HepG2 (cell line): ENCODE measurements at regions not wholly inside any gene's neighbourhood (a gene's known extent, or its start where the extent isn't known, plus 50 kb on each side); places are given as distances from the start of the nearest gene placed in this dataset.

Experiments
- ATAC-seq: fragments of 200-7000 bp; cut with Tn5 transposase; 3 replicates; pipeline ENCODE4 v1.9.1; 2020; ENCODE audit warnings: mild to moderate bottlenecking, moderate library complexity
- BruUV-seq: library from RNA; stranded (reverse); fragments of 400-500 nt; replicated peaks from 2 replicates; lab custom pipeline; 2021; lab: Mats Ljungman, UMichigan
- CTCF ChIA-PET: fragments of 300-600 bp; formaldehyde crosslinking; extraction: SDS; loops from one replicate; lab custom pipeline; 2021; ENCODE audit warnings: low total read pairs, inconsistent platforms, low intra/inter-chr PET ratio; lab: Yijun Ruan, JAX
- POLR2A ChIA-PET: fragments of 350-600 bp; sonication (Branson Sonifier 250); formaldehyde crosslinking; loops from one replicate; lab custom pipeline; 2020; ENCODE audit warnings: antibody characterized with exemption, inconsistent platforms; lab: Yijun Ruan, JAX
- DNase-seq: peaks from one replicate; pipeline ENCODE4 v3.0.0-alpha.2; 2015; ENCODE audit warnings: low spot score
- FAIRE-seq: peaks from 3 replicates; lab custom pipeline; 2011; peaks lifted over from hg19 to GRCh38; lab: Jason Lieb, UNC
- H2AFZ ChIP-seq: one replicate; pipeline ENCODE4 v1.6.1; 2011; ENCODE audit warnings: low read length, inconsistent platforms
- H3K27ac ChIP-seq: fragments of 300-600 bp; 3 replicates; pipeline ENCODE4 v1.8.0; 2011; ENCODE audit warnings: mixed run types, mild to moderate bottlenecking, mixed read lengths, low read length, inconsistent platforms; ENCODE audit not compliant: insufficient read depth; ENCODE audit errors: extremely low read length
- H3K27me3 ChIP-seq, 2 experiments: fragments of 200-600 bp in 1 of 2; 2 replicates in 1 of 2; 3 replicates in 1 of 2; pipeline versions ENCODE4 v1.6.0 to v1.8.0; 2011; ENCODE audit warnings: low read length in 2 of 2, mild to moderate bottlenecking in 2 of 2, moderate library complexity in 2 of 2, inconsistent platforms in 1 of 2; ENCODE audit not compliant: insufficient read depth in 2 of 2, control insufficient read depth in 1 of 2
- H3K36me3 ChIP-seq, 2 experiments: fragments of 200-600 bp in 1 of 2; replicated peaks in 1 of 2; 2 replicates in 1 of 2; 3 replicates in 1 of 2; pipeline versions ENCODE4 v1.5.1 to v1.8.0; 2011; ENCODE audit warnings: low read length in 2 of 2, inconsistent platforms in 1 of 2; ENCODE audit not compliant: insufficient read depth in 2 of 2, control insufficient read depth in 1 of 2
- H3K4me1 ChIP-seq: 2 replicates; pipeline ENCODE4 v1.5.1; 2012; ENCODE audit warnings: low read length, inconsistent platforms; ENCODE audit not compliant: insufficient read depth
- H3K4me2 ChIP-seq: 2 replicates; pipeline ENCODE4 v1.6.0; 2011; ENCODE audit warnings: low read depth, low read length, inconsistent platforms
- H3K4me3 ChIP-seq, 3 experiments: fragments of 200-600 bp in 1 of 3; sonication (generic), shearing (Covaris generic) in 1 of 3; replicated peaks in 1 of 3; 2 replicates each; pipeline ENCODE4 v1.5.1; 2011 to 2016; ENCODE audit warnings: low read length in 3 of 3, inconsistent platforms in 2 of 3, low read depth in 2 of 3, mild to moderate bottlenecking in 2 of 3, control low read depth in 1 of 3, mixed read lengths in 1 of 3; ENCODE audit not compliant: insufficient read depth in 1 of 3
- H3K79me2 ChIP-seq: one replicate; pipeline ENCODE4 v1.6.1; 2011; ENCODE audit warnings: low read length, inconsistent platforms; ENCODE audit not compliant: insufficient read depth
- H3K9ac ChIP-seq: 2 replicates; pipeline ENCODE4 v1.6.0; 2011; ENCODE audit warnings: mild to moderate bottlenecking, low read depth, low read length, inconsistent platforms; ENCODE audit not compliant: insufficient read depth
- H3K9me3 ChIP-seq: 2 replicates; pipeline ENCODE4 v1.5.1; 2012; ENCODE audit warnings: mild to moderate bottlenecking, low read length
- H4K20me1 ChIP-seq: 2 replicates; pipeline ENCODE4 v1.6.0; 2011; ENCODE audit warnings: inconsistent platforms, mild to moderate bottlenecking, low read length, moderate library complexity; ENCODE audit not compliant: insufficient read depth
- CREB1 ChIP-seq, 2 experiments: fragments of 450-650 bp in 1 of 2; IDR thresholded peaks; 2 replicates each; pipeline ENCODE4 v1.6.1; 2016 to 2017; ENCODE audit warnings: control low read depth in 1 of 2, mild to moderate bottlenecking in 1 of 2, missing compliant biosample characterization in 1 of 2, missing genetic modification characterization in 1 of 2
- GATAD2A ChIP-seq: IDR thresholded peaks from 2 replicates; pipeline ENCODE4 v1.6.1; 2016
- JUND ChIP-seq: sonication (generic); formaldehyde crosslinking; IDR thresholded peaks from 2 replicates; pipeline ENCODE4 v1.8.0; 2022; ENCODE audit warnings: mild to moderate bottlenecking, missing genetic modification reagents
- MAFF ChIP-seq: IDR thresholded peaks from 2 replicates; pipeline ENCODE4 v1.6.1; 2011; ENCODE audit warnings: low read depth, low read length, improper control_type of control experiment
- MAFK ChIP-seq, 2 experiments: IDR thresholded peaks in 1 of 2; conservative IDR thresholded peaks in 1 of 2; 2 replicates each; pipeline ENCODE4 v1.6.1; 2011; ENCODE audit warnings: improper control_type of control experiment in 2 of 2, low read length in 2 of 2
- NPAS2 ChIP-seq: sonication (generic); formaldehyde crosslinking; IDR thresholded peaks from 2 replicates; pipeline ENCODE4 v1.8.0; 2022; ENCODE audit warnings: mild to moderate bottlenecking, missing genetic modification reagents, borderline replicate concordance
- NRL ChIP-seq: sonication (generic); formaldehyde crosslinking; IDR thresholded peaks from 2 replicates; pipeline ENCODE4 v1.5.0; 2020; ENCODE audit warnings: missing genetic modification reagents, mild to moderate bottlenecking, moderate library complexity, borderline replicate concordance
- RFXAP ChIP-seq: sonication (generic); formaldehyde crosslinking; IDR thresholded peaks from 2 replicates; pipeline ENCODE4 v1.4.0; 2020; ENCODE audit warnings: missing genetic modification reagents, borderline replicate concordance
- TBL1XR1 ChIP-seq: fragments of 150-350 bp; IDR thresholded peaks from 2 replicates; pipeline ENCODE4 v1.6.1; 2014; ENCODE audit warnings: borderline replicate concordance, low read length; ENCODE audit not compliant: partially characterized antibody
- ZIK1 ChIP-seq: sonication (generic); formaldehyde crosslinking; IDR thresholded peaks from 2 replicates; pipeline ENCODE4 v1.5.0; 2020; ENCODE audit warnings: mild to moderate bottlenecking, low read depth, missing genetic modification reagents, borderline replicate concordance
- ZNF124 ChIP-seq: sonication (generic); formaldehyde crosslinking; IDR thresholded peaks from 2 replicates; pipeline ENCODE4 v1.4.0; 2020; ENCODE audit warnings: missing genetic modification reagents
- ZNF337 ChIP-seq: sonication (generic); formaldehyde crosslinking; IDR thresholded peaks from 2 replicates; pipeline ENCODE4 v1.5.1; 2020; ENCODE audit warnings: missing genetic modification reagents, low read depth, mild to moderate bottlenecking, borderline replicate concordance
- ZNF546 ChIP-seq: sonication (generic); formaldehyde crosslinking; conservative IDR thresholded peaks from 2 replicates; pipeline ENCODE4 v1.8.1; 2023; ENCODE audit warnings: mild to moderate bottlenecking, missing genetic modification reagents
- ZNF644 ChIP-seq: IDR thresholded peaks from 2 replicates; pipeline ENCODE4 v1.6.1; 2016; ENCODE audit warnings: low read depth
- ZNF674 ChIP-seq: sonication (generic); formaldehyde crosslinking; IDR thresholded peaks from 2 replicates; pipeline ENCODE4 v1.5.0; 2020; ENCODE audit warnings: low read depth, mild to moderate bottlenecking, missing genetic modification reagents
- ZNF775 ChIP-seq: sonication (generic); formaldehyde crosslinking; IDR thresholded peaks from 2 replicates; pipeline ENCODE4 v1.4.0; 2020; ENCODE audit warnings: missing genetic modification reagents, mild to moderate bottlenecking, moderate library complexity, borderline replicate concordance
- ZSCAN20 ChIP-seq: sonication (generic); formaldehyde crosslinking; IDR thresholded peaks from 2 replicates; pipeline ENCODE4 v1.4.0; 2020; ENCODE audit warnings: missing genetic modification reagents, mild to moderate bottlenecking, borderline replicate concordance
- ZSCAN25 ChIP-seq: sonication (generic); formaldehyde crosslinking; IDR thresholded peaks from 2 replicates; pipeline ENCODE4 v1.8.0; 2022; ENCODE audit warnings: mild to moderate bottlenecking, missing genetic modification reagents
- WGBS: methylation state at CpG from one replicate; pipeline ENCODE4 v1.1.6; 2017; ENCODE audit warnings: low lambda C conversion rate; 5-methylcytosine and 5-hydroxymethylcytosine counted together
- in situ Hi-C: cut with HindIII; loops from 2 replicates; pipeline ENCODE4 v1.10.0; 2017; ENCODE audit warnings: low pct_unique_long_range_greater_than_20kb; ENCODE audit not compliant: extremely low pct_ligation_motif_present
- intact Hi-C: fragments of 100-400 bp; cut with micrococcal nuclease; formaldehyde crosslinking; loops from one replicate; pipeline ENCODE4 v1.10.0; 2022; ENCODE audit not compliant: unreplicated experiment
- TF ChIP-seq, protein P1 (sequence below): sonication (generic); formaldehyde crosslinking; IDR thresholded peaks from 2 replicates; pipeline ENCODE4 v1.8.0; 2022; ENCODE audit warnings: low read depth, missing genetic modification reagents

DNA sequence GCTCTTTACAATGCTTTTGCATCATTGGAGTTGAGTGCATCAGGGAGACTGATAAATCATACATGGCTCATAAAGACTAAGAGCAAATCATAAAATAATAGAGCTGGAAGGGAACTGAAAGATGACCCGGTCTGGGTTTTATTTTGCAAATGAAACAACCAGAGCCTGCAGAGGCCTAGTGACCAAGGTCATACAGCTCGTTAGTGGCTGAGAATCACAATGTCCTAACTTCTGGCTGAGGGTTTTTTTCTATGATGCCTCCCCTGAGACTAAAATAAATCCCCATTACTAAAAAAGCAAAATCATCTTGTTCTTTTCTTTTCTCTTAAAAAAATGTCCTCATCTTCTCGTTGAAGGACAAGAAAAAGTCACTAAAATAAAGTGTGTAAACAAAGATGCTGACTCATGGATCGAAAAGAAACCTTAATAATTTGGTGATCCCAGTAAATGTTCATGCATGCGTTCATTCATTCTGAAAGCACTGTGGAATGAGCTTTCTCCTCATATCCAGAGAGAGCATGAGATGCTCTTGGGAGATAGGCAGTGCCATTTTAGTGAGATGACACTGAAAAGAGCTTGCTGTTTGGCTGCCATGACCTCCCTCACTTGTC lies 107.8 kb upstream of the PHYHIPL start:
- Histone ChIP-seq H3K9ac (no peak overlapping the region), H3K27ac (no peak overlapping the region), H2AFZ (no peak overlapping the region), H3K79me2 (peaks cover 6% of the 10 kb centered on the region), H3K9me3 (no peaks in the 10 kb centered on the region), H3K4me2 (no peak overlapping the region), H3K27me3 (no peaks in the 10 kb centered on the region), H3K4me1 (peaks cover 82% of the 10 kb centered on the region), H3K4me3 (no peak overlapping the region), H3K36me3 (no peaks in the 10 kb centered on the region), H4K20me1 (no peaks in the 10 kb centered on the region)
- no peak for FAIRE-seq
- no TSS peak for BruUV-seq
- in situ Hi-C loops (no loop called here), intact Hi-C loops (no loop called here)
- no peak for DNase-seq
- WGBS: 91% methylated on average over 5 of the region's 5 CpGs
- ATAC-seq: no peak
- TF ChIP-seq ZNF337 (CRISPR knock-in tag): no peak
- no peak for TF ChIP-seq ZSCAN25
- no peak for TF ChIP-seq ZNF546 (CRISPR knock-in tag)
- no peak for TF ChIP-seq GATAD2A
- no peak for TF ChIP-seq ZSCAN20 (CRISPR knock-in tag)
- TF ChIP-seq CREB1 (IDR thresholded peaks at IDR 0.05): no peak
- TF ChIP-seq CREB1 (CRISPR knock-in tag; IDR thresholded peaks at IDR 0.05): peak; percentile 19; the same call in 1 of the 2 replicates
- no peak for TF ChIP-seq ZNF124 (CRISPR knock-in tag)
- TF ChIP-seq MAFK (conservative IDR thresholded peaks at IDR 0.05 in 1 of 2, IDR thresholded peaks at IDR 0.05 in 1 of 2; ENCODE audit: low read length in 2 of 2): peak; percentile 26 to 37; a peak in 2 of 4 replicates
- no peak for TF ChIP-seq NPAS2 (CRISPR knock-in tag)
- no peak for TF ChIP-seq ZNF674
- no peak for TF ChIP-seq TBL1XR1
- no peak for TF ChIP-seq JUND
- TF ChIP-seq NRL (CRISPR knock-in tag): no peak
- TF ChIP-seq ZIK1 (CRISPR knock-in tag): no peak
- TF ChIP-seq RFXAP (CRISPR knock-in tag): no peak
- 0 out of 2 replicates have a peak, but pooled peaks have one; percentile 6 for TF ChIP-seq MAFF
- no peak for TF ChIP-seq ZNF775 (CRISPR knock-in tag)
- TF ChIP-seq ZNF644 (CRISPR knock-in tag): no peak
- TF ChIP-seq, protein P1, sequence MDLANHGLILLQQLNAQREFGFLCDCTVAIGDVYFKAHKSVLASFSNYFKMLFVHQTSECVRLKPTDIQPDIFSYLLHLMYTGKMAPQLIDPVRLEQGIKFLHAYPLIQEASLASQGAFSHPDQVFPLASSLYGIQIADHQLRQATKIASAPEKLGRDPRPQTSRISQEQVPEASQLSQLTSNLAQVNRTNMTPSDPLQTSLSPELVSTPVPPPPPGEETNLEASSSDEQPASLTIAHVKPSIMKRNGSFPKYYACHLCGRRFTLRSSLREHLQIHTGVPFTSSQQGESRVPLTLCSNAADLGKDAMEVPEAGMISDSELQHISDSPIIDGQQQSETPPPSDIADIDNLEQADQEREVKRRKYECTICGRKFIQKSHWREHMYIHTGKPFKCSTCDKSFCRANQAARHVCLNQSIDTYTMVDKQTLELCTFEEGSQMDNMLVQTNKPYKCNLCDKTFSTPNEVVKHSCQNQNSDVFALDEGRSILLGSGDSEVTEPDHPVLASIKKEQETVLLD (CRISPR knock-in tag): no peak
- POLR2A ChIA-PET: interaction anchor here (1.1 kb wide), 1 partner anchor 10 kb away, joined by 4 read pairs; no protein-coding TSS in a partner anchor
- CTCF ChIA-PET: no interaction called here
